ENCODE measurements at regions not wholly inside any gene's neighbourhood (a gene's known extent, or its start where the extent isn't known, plus 50 kb on each side); places are given as distances from the start of the nearest gene placed in this dataset.

- peaks cover 0 to 2% (median 0%) of the 10 kb centered on the region in 3 donors for H3K27me3 Mint-ChIP-seq (ENCODE audit: low read depth in 3 of 3)
- no peak overlapping the region for H3K4me3 Mint-ChIP-seq
- H3K9me3 Mint-ChIP-seq = peaks cover 2 to 44% (median 7%) of the 10 kb centered on the region in 6 donors
- no peaks in the 10 kb centered on the region for H3K4me1 Mint-ChIP-seq
- H3K27ac Mint-ChIP-seq = no peak overlapping the region
- no peaks in the 10 kb centered on the region for H3K36me3 Mint-ChIP-seq
- no peak for DNase-seq
Observed at GRCh38 chr2:17252258-17252657, 266.0 kb downstream of the RAD51AP2 start.

GRCh38 chr2:17251171-17251570, 267.1 kb downstream of the RAD51AP2 start:
- Mint-ChIP-seq H3K27me3 (ENCODE audit: low read depth in 3 of 3) (peaks cover 0 to 2% (median 0%) of the 10 kb centered on the region in 3 donors), H3K4me3 (no peak overlapping the region), H3K27ac (no peak overlapping the region), H3K4me1 (no peaks in the 10 kb centered on the region), H3K9me3 (peaks cover 2 to 35% (median 8%) of the 10 kb centered on the region in 6 donors), H3K36me3 (no peaks in the 10 kb centered on the region)
- no peak for DNase-seq

GRCh38 chr2:17249249-17249648, 269.0 kb downstream of the RAD51AP2 start:
- H3K36me3 Mint-ChIP-seq = no peaks in the 10 kb centered on the region
- DNase-seq = no peak
- no peaks in the 10 kb centered on the region for H3K4me1 Mint-ChIP-seq
- H3K27me3 Mint-ChIP-seq (ENCODE audit: low read depth in 3 of 3) = peaks cover 0 to 2% (median 0%) of the 10 kb centered on the region in 3 donors
- H3K27ac Mint-ChIP-seq = no peak overlapping the region
- H3K4me3 Mint-ChIP-seq = no peak overlapping the region
- peaks cover 2 to 24% (median 7%) of the 10 kb centered on the region in 6 donors for H3K9me3 Mint-ChIP-seq

GRCh38 chr2:17245906-17246305, 272.3 kb downstream of the RAD51AP2 start:
- H3K36me3 Mint-ChIP-seq = no peaks in the 10 kb centered on the region
- peaks cover 0 to 2% (median 1%) of the 10 kb centered on the region in 3 donors for H3K27me3 Mint-ChIP-seq (ENCODE audit: low read depth in 3 of 3)
- no peaks in the 10 kb centered on the region for H3K4me1 Mint-ChIP-seq
- H3K27ac Mint-ChIP-seq = no peak overlapping the region
- no peak overlapping the region for H3K4me3 Mint-ChIP-seq
- no peak for DNase-seq
- peaks cover 2 to 28% (median 7%) of the 10 kb centered on the region in 6 donors for H3K9me3 Mint-ChIP-seq

- no peaks in the 10 kb centered on the region for H3K4me1 Mint-ChIP-seq
- peaks cover 0 to 2% (median 1%) of the 10 kb centered on the region in 3 donors for H3K27me3 Mint-ChIP-seq (ENCODE audit: low read depth in 3 of 3)
- DNase-seq = no peak
- H3K9me3 Mint-ChIP-seq = peaks cover 0 to 21% (median 7%) of the 10 kb centered on the region in 6 donors
- no peak overlapping the region for H3K4me3 Mint-ChIP-seq
- no peak overlapping the region for H3K27ac Mint-ChIP-seq
- no peaks in the 10 kb centered on the region for H3K36me3 Mint-ChIP-seq
Observed at GRCh38 chr2:17242813-17243485, 275.3 kb downstream of the RAD51AP2 start.

- Mint-ChIP-seq H3K27me3 (ENCODE audit: low read depth in 3 of 3) (peaks cover 0 to 2% (median 1%) of the 10 kb centered on the region in 3 donors), H3K36me3 (no peaks in the 10 kb centered on the region), H3K9me3 (peaks cover 2 to 14% (median 6%) of the 10 kb centered on the region in 6 donors)
Observed at GRCh38 chr2:17239550-17239949, 278.7 kb downstream of the RAD51AP2 start.

GRCh38 chr2:17235167-17235566, 283.1 kb downstream of the RAD51AP2 start:
- H3K4me3 Mint-ChIP-seq = no peak overlapping the region
- no peaks in the 10 kb centered on the region for H3K36me3 Mint-ChIP-seq
- no peak for DNase-seq
- H3K9me3 Mint-ChIP-seq = peaks cover 0 to 14% (median 4%) of the 10 kb centered on the region in 6 donors
- no peaks in the 10 kb centered on the region for H3K4me1 Mint-ChIP-seq
- no peaks in the 10 kb centered on the region for H3K27me3 Mint-ChIP-seq (ENCODE audit: low read depth in 3 of 3)
- H3K27ac Mint-ChIP-seq = no peak overlapping the region

More at GRCh38 chr2:17239550-17239949, 278.7 kb downstream of the RAD51AP2 start:
- Mint-ChIP-seq H3K4me1 (no peaks in the 10 kb centered on the region), H3K4me3 (no peak overlapping the region), H3K27ac (no peak overlapping the region)
- no peak for DNase-seq

- no peaks in the 10 kb centered on the region for H3K4me1 Mint-ChIP-seq
- no peak overlapping the region for H3K27ac Mint-ChIP-seq
- no peak overlapping the region for H3K4me3 Mint-ChIP-seq
- no peak for DNase-seq
- peaks cover 0 to 32% (median 9%) of the 10 kb centered on the region in 6 donors for H3K9me3 Mint-ChIP-seq
- no peaks in the 10 kb centered on the region for H3K27me3 Mint-ChIP-seq (ENCODE audit: low read depth in 3 of 3)
- H3K36me3 Mint-ChIP-seq = no peaks in the 10 kb centered on the region
Observed at GRCh38 chr2:17232776-17233556, 285.3 kb downstream of the RAD51AP2 start.

GRCh38 chr2:17231394-17231965, 286.8 kb downstream of the RAD51AP2 start:
- no peak for DNase-seq
- Mint-ChIP-seq H3K9me3 (peaks cover 0 to 38% (median 8%) of the 10 kb centered on the region in 6 donors), H3K4me3 (no peak overlapping the region), H3K27me3 (ENCODE audit: low read depth in 3 of 3) (no peaks in the 10 kb centered on the region), H3K27ac (no peak overlapping the region), H3K36me3 (no peaks in the 10 kb centered on the region), H3K4me1 (no peaks in the 10 kb centered on the region)

GRCh38 chr2:17229414-17229813, 288.8 kb downstream of the RAD51AP2 start:
- H3K27me3 Mint-ChIP-seq (ENCODE audit: low read depth in 3 of 3) = no peaks in the 10 kb centered on the region
- H3K4me1 Mint-ChIP-seq = no peaks in the 10 kb centered on the region
- peaks cover 0 to 48% (median 7%) of the 10 kb centered on the region in 6 donors for H3K9me3 Mint-ChIP-seq
- DNase-seq = no peak
- H3K4me3 Mint-ChIP-seq = no peak overlapping the region
- H3K27ac Mint-ChIP-seq = no peak overlapping the region
- H3K36me3 Mint-ChIP-seq = no peaks in the 10 kb centered on the region

GRCh38 chr2:17228461-17228860, 289.8 kb downstream of the RAD51AP2 start:
- no peak overlapping the region for H3K4me3 Mint-ChIP-seq
- H3K27ac Mint-ChIP-seq = no peak overlapping the region
- H3K36me3 Mint-ChIP-seq = no peaks in the 10 kb centered on the region
- no peak for DNase-seq
- H3K27me3 Mint-ChIP-seq (ENCODE audit: low read depth in 3 of 3) = no peaks in the 10 kb centered on the region
- peaks cover 0 to 44% (median 10%) of the 10 kb centered on the region in 6 donors for H3K9me3 Mint-ChIP-seq
- H3K4me1 Mint-ChIP-seq = no peaks in the 10 kb centered on the region

GRCh38 chr2:17227856-17228255, 290.4 kb downstream of the RAD51AP2 start:
- no peaks in the 10 kb centered on the region for H3K4me1 Mint-ChIP-seq
- peaks cover 0 to 49% (median 10%) of the 10 kb centered on the region in 6 donors for H3K9me3 Mint-ChIP-seq
- no peak overlapping the region for H3K4me3 Mint-ChIP-seq
- no peaks in the 10 kb centered on the region for H3K36me3 Mint-ChIP-seq
- DNase-seq = no peak
- H3K27ac Mint-ChIP-seq = no peak overlapping the region
- no peaks in the 10 kb centered on the region for H3K27me3 Mint-ChIP-seq (ENCODE audit: low read depth in 3 of 3)

- Mint-ChIP-seq H3K9me3 (peaks cover 0 to 53% (median 15%) of the 10 kb centered on the region in 6 donors), H3K36me3 (no peaks in the 10 kb centered on the region), H3K4me1 (no peaks in the 10 kb centered on the region), H3K27ac (no peak overlapping the region), H3K27me3 (ENCODE audit: low read depth in 3 of 3) (no peaks in the 10 kb centered on the region), H3K4me3 (no peak overlapping the region)
- no peak for DNase-seq
Observed at GRCh38 chr2:17226941-17227490, 291.2 kb downstream of the RAD51AP2 start.

- H3K4me1 Mint-ChIP-seq = no peaks in the 10 kb centered on the region
- H3K9me3 Mint-ChIP-seq = peaks cover 4 to 55% (median 15%) of the 10 kb centered on the region in 6 donors
- H3K4me3 Mint-ChIP-seq = no peak overlapping the region
- DNase-seq = no peak
- no peak overlapping the region for H3K27ac Mint-ChIP-seq
- no peaks in the 10 kb centered on the region for H3K36me3 Mint-ChIP-seq
- no peaks in the 10 kb centered on the region for H3K27me3 Mint-ChIP-seq (ENCODE audit: low read depth in 3 of 3)
Observed at GRCh38 chr2:17223211-17223610, 295.0 kb downstream of the RAD51AP2 start.
